IMR-90 (cell line): ENCODE measurements at regions not wholly inside any gene's neighbourhood (a gene's known extent, or its start where the extent isn't known, plus 50 kb on each side); places are given as distances from the start of the nearest gene placed in this dataset.

ENCODE experiments used
- BHLHE40 ChIP-seq: fragments of 150-350 bp; IDR thresholded peaks from 2 replicates; pipeline ENCODE4 v1.6.1; 2016; ENCODE audit warnings: mild to moderate bottlenecking, low read depth, low read length
- CTCF ChIP-seq: conservative IDR thresholded peaks from 2 replicates; pipeline ENCODE4 v1.5.1; 2012; ENCODE audit warnings: mild to moderate bottlenecking, low read depth, low read length, improper control_type of control experiment
- ELK1 ChIP-seq: fragments of 150-350 bp; IDR thresholded peaks from 2 replicates; pipeline ENCODE4 v1.6.1; 2016; ENCODE audit warnings: low read depth, mild to moderate bottlenecking, low read length, moderate library complexity, borderline replicate concordance
- POLR2A ChIP-seq: IDR thresholded peaks from 2 replicates; pipeline ENCODE4 v1.6.1; 2012; ENCODE audit warnings: mild to moderate bottlenecking, low read depth, low read length

- no peak for TF ChIP-seq CTCF
- no peak for TF ChIP-seq POLR2A
- no peak for TF ChIP-seq ELK1
- TF ChIP-seq BHLHE40: no peak
These were observed 430.2 kb downstream of the DMAC1 start for GRCh38 chr9:7369384-7369821.
